ENCODE measurements at regions not wholly inside any gene's neighbourhood (a gene's known extent, or its start where the extent isn't known, plus 50 kb on each side); places are given as distances from the start of the nearest gene placed in this dataset.

- H2AFZ ChIP-seq (ENCODE audit: low read length), result no peak overlapping the region
- DNase-seq (ENCODE audit: low read depth in 2 of 2), result no peak
- no peak overlapping the region for H3K27ac ChIP-seq (ENCODE audit: insufficient read depth, low read length)
- no peaks in the 10 kb centered on the region for H3K27me3 ChIP-seq (ENCODE audit: control insufficient read depth, insufficient read depth, low read length)
- H3K4me3 ChIP-seq (replicated peaks in 1 of 4; ENCODE audit: control extremely low read depth in 1 of 4, insufficient read depth in 1 of 4, low read depth in 3 of 4, low read length in 4 of 4), result no peak overlapping the region
- H3K9me3 ChIP-seq (ENCODE audit: control insufficient read depth, insufficient read depth, low read depth, low read length), result no peaks in the 10 kb centered on the region
- no peaks in the 10 kb centered on the region for H3K4me1 ChIP-seq (ENCODE audit: control insufficient read depth, extremely low read depth, insufficient read depth, low read length)
- no peaks in the 10 kb centered on the region for H3K36me3 ChIP-seq (ENCODE audit: control insufficient read depth, insufficient read depth, low read length)
- TF ChIP-seq CTCF (conservative IDR thresholded peaks at IDR 0.05 in 1 of 2, IDR thresholded peaks at IDR 0.05 in 1 of 2; ENCODE audit: low read depth in 1 of 2, low read length in 2 of 2), result no peak
- no peak overlapping the region for H3K9ac ChIP-seq (ENCODE audit: insufficient read depth, low read length)
- no peak overlapping the region for H3K4me2 ChIP-seq (ENCODE audit: extremely low read depth, insufficient read depth, low read length)
- no peaks in the 10 kb centered on the region for H3K79me2 ChIP-seq (ENCODE audit: control insufficient read depth, insufficient read depth, low read length)
- H4K20me1 ChIP-seq (ENCODE audit: control insufficient read depth, extremely low read depth, insufficient read depth, low read length), result no peaks in the 10 kb centered on the region
Observed at GRCh38 chr7:97576043-97576442, 155.8 kb upstream of the TAC1 start.

GRCh38 chr7:97578225-97578624 lies 153.7 kb upstream of the TAC1 start:
- H3K27me3 ChIP-seq (ENCODE audit: control insufficient read depth, insufficient read depth, low read length), result no peaks in the 10 kb centered on the region
- H3K9me3 ChIP-seq (ENCODE audit: control insufficient read depth, insufficient read depth, low read depth, low read length), result no peaks in the 10 kb centered on the region
- H3K36me3 ChIP-seq (ENCODE audit: control insufficient read depth, insufficient read depth, low read length), result no peaks in the 10 kb centered on the region
- H3K4me3 ChIP-seq (replicated peaks in 1 of 4; ENCODE audit: control extremely low read depth in 1 of 4, insufficient read depth in 1 of 4, low read depth in 3 of 4, low read length in 4 of 4), result no peak overlapping the region
- H3K79me2 ChIP-seq (ENCODE audit: control insufficient read depth, insufficient read depth, low read length), result no peaks in the 10 kb centered on the region
- TF ChIP-seq CTCF (conservative IDR thresholded peaks at IDR 0.05 in 1 of 2, IDR thresholded peaks at IDR 0.05 in 1 of 2; ENCODE audit: low read depth in 1 of 2, low read length in 2 of 2), result no peak
- TF ChIP-seq EZH2 (IDR thresholded peaks at IDR 0.05; ENCODE audit: low read length, missing control alignments), result no peak
- H3K9ac ChIP-seq (ENCODE audit: insufficient read depth, low read length), result no peak overlapping the region
- H3K27ac ChIP-seq (ENCODE audit: insufficient read depth, low read length), result no peak overlapping the region
- no peak overlapping the region for H2AFZ ChIP-seq (ENCODE audit: low read length)
- no peak overlapping the region for H3K4me2 ChIP-seq (ENCODE audit: extremely low read depth, insufficient read depth, low read length)
- H3K4me1 ChIP-seq (ENCODE audit: control insufficient read depth, extremely low read depth, insufficient read depth, low read length), result no peaks in the 10 kb centered on the region
- DNase-seq (ENCODE audit: low read depth in 2 of 2), result no peak
- no peaks in the 10 kb centered on the region for H4K20me1 ChIP-seq (ENCODE audit: control insufficient read depth, extremely low read depth, insufficient read depth, low read length)

- Histone ChIP-seq H2AFZ (ENCODE audit: low read length) (no peak overlapping the region), H3K27me3 (ENCODE audit: control insufficient read depth, insufficient read depth, low read length) (no peaks in the 10 kb centered on the region), H3K4me2 (ENCODE audit: extremely low read depth, insufficient read depth, low read length) (no peak overlapping the region), H3K79me2 (ENCODE audit: control insufficient read depth, insufficient read depth, low read length) (no peaks in the 10 kb centered on the region), H4K20me1 (ENCODE audit: control insufficient read depth, extremely low read depth, insufficient read depth, low read length) (no peaks in the 10 kb centered on the region), H3K9ac (ENCODE audit: insufficient read depth, low read length) (no peak overlapping the region), H3K4me3 (replicated peaks in 1 of 4; ENCODE audit: control extremely low read depth in 1 of 4, insufficient read depth in 1 of 4, low read depth in 3 of 4, low read length in 4 of 4) (no peak overlapping the region), H3K4me1 (ENCODE audit: control insufficient read depth, extremely low read depth, insufficient read depth, low read length) (no peaks in the 10 kb centered on the region), H3K9me3 (ENCODE audit: control insufficient read depth, insufficient read depth, low read depth, low read length) (no peaks in the 10 kb centered on the region), H3K27ac (ENCODE audit: insufficient read depth, low read length) (no peak overlapping the region), H3K36me3 (ENCODE audit: control insufficient read depth, insufficient read depth, low read length) (no peaks in the 10 kb centered on the region)
- no peak for DNase-seq (ENCODE audit: low read depth in 2 of 2)
- no peak for TF ChIP-seq CTCF (conservative IDR thresholded peaks at IDR 0.05 in 1 of 2, IDR thresholded peaks at IDR 0.05 in 1 of 2; ENCODE audit: low read depth in 1 of 2, low read length in 2 of 2)
- TF ChIP-seq EZH2 (IDR thresholded peaks at IDR 0.05; ENCODE audit: low read length, missing control alignments), result no peak
Observed at GRCh38 chr7:97580205-97580604, 151.7 kb upstream of the TAC1 start.
